Neural progenitor cell (in vitro differentiated cells): ENCODE measurements at regions not wholly inside any gene's neighbourhood (a gene's known extent, or its start where the extent isn't known, plus 50 kb on each side); places are given as distances from the start of the nearest gene placed in this dataset.

ENCODE experiments used
- DNase-seq: peaks from one replicate; pipeline ENCODE4 v3.0.0-alpha.2; 2016; ENCODE audit warnings: low spot score
- H2AFZ ChIP-seq: fragments of 200-600 bp; sonication (generic); replicated peaks from 2 replicates; pipeline ENCODE4 v1.6.1; 2016; ENCODE audit warnings: antibody characterized with exemption
- H3F3A ChIP-seq: fragments of 200-600 bp; sonication (generic); 2 replicates; pipeline ENCODE4 v1.6.1; 2016; ENCODE audit warnings: antibody characterized with exemption, low read depth
- H3K27ac ChIP-seq: fragments of 200-600 bp; sonication (generic); 2 replicates; pipeline ENCODE4 v1.5.1; 2016; ENCODE audit warnings: mild to moderate bottlenecking
- H3K27me3 ChIP-seq: fragments of 200-600 bp; sonication (generic); 2 replicates; pipeline ENCODE4 v1.6.1; 2016; ENCODE audit warnings: mild to moderate bottlenecking, moderate library complexity
- H3K36me3 ChIP-seq: fragments of 200-600 bp; sonication (generic); 2 replicates; pipeline ENCODE4 v1.5.1; 2016
- H3K4me1 ChIP-seq: fragments of 200-600 bp; sonication (generic); 2 replicates; pipeline ENCODE4 v1.6.1; 2016; ENCODE audit warnings: mixed run types
- H3K4me2 ChIP-seq: fragments of 200-600 bp; sonication (generic); 2 replicates; pipeline ENCODE4 v1.6.1; 2016
- H3K4me3 ChIP-seq: fragments of 200-600 bp; sonication (generic); 2 replicates; pipeline ENCODE4 v1.5.1; 2016
- H3K79me2 ChIP-seq: fragments of 200-600 bp; sonication (generic); 2 replicates; pipeline ENCODE4 v1.6.1; 2016; ENCODE audit warnings: low read depth
- H3K9ac ChIP-seq: fragments of 200-600 bp; sonication (generic); 2 replicates; pipeline ENCODE4 v1.6.1; 2016
- H3K9me3 ChIP-seq: fragments of 200-600 bp; sonication (generic); 2 replicates; pipeline ENCODE4 v1.5.1; 2016; ENCODE audit warnings: low read depth
- H4K20me1 ChIP-seq: fragments of 200-600 bp; sonication (generic); 2 replicates; pipeline ENCODE4 v1.6.1; 2016; ENCODE audit warnings: low read depth
- H3K27ac Mint-ChIP-seq: 3 replicates; pipeline ENCODE4 v1.8.0; 2021; ENCODE audit warnings: mixed read lengths
- H3K27me3 Mint-ChIP-seq: 2 replicates; pipeline ENCODE4 v1.8.0; 2022; ENCODE audit warnings: low read depth, mild to moderate bottlenecking, inconsistent platforms, moderate library complexity, mixed read lengths; ENCODE audit not compliant: insufficient read depth
- H3K36me3 Mint-ChIP-seq: 3 replicates; pipeline ENCODE4 v1.8.0; 2021; ENCODE audit warnings: mixed read lengths
- H3K4me1 Mint-ChIP-seq: 3 replicates; pipeline ENCODE4 v1.8.0; 2021; ENCODE audit warnings: mixed read lengths
- H3K4me3 Mint-ChIP-seq: 3 replicates; pipeline ENCODE4 v1.8.0; 2021; ENCODE audit warnings: mild to moderate bottlenecking, moderate library complexity, mixed read lengths
- H3K9me3 Mint-ChIP-seq: 3 replicates; pipeline ENCODE4 v1.8.0; 2020; ENCODE audit warnings: mixed read lengths
- CTCF ChIP-seq: fragments of 200-600 bp; sonication (generic); IDR thresholded peaks from 2 replicates; pipeline ENCODE4 v1.5.1; 2017; ENCODE audit warnings: antibody characterized with exemption, mild to moderate bottlenecking
- EZH2 ChIP-seq: fragments of 200-600 bp; sonication (generic); IDR thresholded peaks from 2 replicates; pipeline ENCODE4 v1.6.1; 2017; ENCODE audit warnings: antibody characterized with exemption, mild to moderate bottlenecking, moderate library complexity
- EZH2phosphoT487 ChIP-seq: fragments of 200-600 bp; sonication (generic); IDR thresholded peaks from 2 replicates; pipeline ENCODE4 v1.6.1; 2017; ENCODE audit warnings: antibody characterized with exemption

- Histone ChIP-seq H2AFZ (no peak overlapping the region), H3K27ac (no peak overlapping the region), H3F3A (no peaks in the 10 kb centered on the region), H3K4me1 (no peaks in the 10 kb centered on the region), H3K36me3 (no peaks in the 10 kb centered on the region), H3K79me2 (no peaks in the 10 kb centered on the region), H3K9ac (no peak overlapping the region), H3K27me3 (no peaks in the 10 kb centered on the region), H3K9me3 (no peaks in the 10 kb centered on the region), H4K20me1 (no peaks in the 10 kb centered on the region), H3K4me2 (no peak overlapping the region), H3K4me3 (no peak overlapping the region)
- Mint-ChIP-seq H3K36me3 (no peaks in the 10 kb centered on the region), H3K27ac (no peak overlapping the region), H3K9me3 (no peaks in the 10 kb centered on the region), H3K4me3 (no peak overlapping the region), H3K4me1 (no peaks in the 10 kb centered on the region), H3K27me3 (no peaks in the 10 kb centered on the region)
- TF ChIP-seq EZH2 (no peak), EZH2phosphoT487 (no peak), CTCF (no peak)
- DNase-seq = no peak
Observed at GRCh38 chr2:183250472-183250871, 126.2 kb downstream of the NUP35 start.

GRCh38 chr2:183253441-183254130, 129.3 kb downstream of the NUP35 start:
- Mint-ChIP-seq H3K27me3 (no peaks in the 10 kb centered on the region), H3K4me3 (no peak overlapping the region), H3K9me3 (no peaks in the 10 kb centered on the region), H3K27ac (no peak overlapping the region), H3K36me3 (no peaks in the 10 kb centered on the region), H3K4me1 (peaks cover 4% of the 10 kb centered on the region)
- Histone ChIP-seq H3K79me2 (no peaks in the 10 kb centered on the region), H3K9ac (no peak overlapping the region), H3K27me3 (no peaks in the 10 kb centered on the region), H3K4me2 (no peak overlapping the region), H3K36me3 (no peaks in the 10 kb centered on the region), H3K9me3 (no peaks in the 10 kb centered on the region), H3K4me1 (no peaks in the 10 kb centered on the region), H4K20me1 (no peaks in the 10 kb centered on the region), H3F3A (no peaks in the 10 kb centered on the region), H3K4me3 (no peak overlapping the region), H3K27ac (no peak overlapping the region), H2AFZ (peak overlapping the region; percentile 50)
- DNase-seq = no peak
- TF ChIP-seq CTCF = no peak
- TF ChIP-seq EZH2phosphoT487 = no peak
- TF ChIP-seq EZH2 = no peak

- Histone ChIP-seq H3K4me2 (no peak overlapping the region), H3K9ac (no peak overlapping the region), H3K27ac (no peak overlapping the region), H3K9me3 (no peaks in the 10 kb centered on the region), H3K4me3 (no peak overlapping the region), H3K27me3 (no peaks in the 10 kb centered on the region), H3K4me1 (no peaks in the 10 kb centered on the region), H3K79me2 (no peaks in the 10 kb centered on the region), H4K20me1 (no peaks in the 10 kb centered on the region), H3K36me3 (no peaks in the 10 kb centered on the region), H2AFZ (no peak overlapping the region), H3F3A (no peaks in the 10 kb centered on the region)
- Mint-ChIP-seq H3K27ac (no peak overlapping the region), H3K27me3 (no peaks in the 10 kb centered on the region), H3K4me1 (peaks cover 11% of the 10 kb centered on the region), H3K9me3 (no peaks in the 10 kb centered on the region), H3K36me3 (no peaks in the 10 kb centered on the region), H3K4me3 (no peak overlapping the region)
- no peak for TF ChIP-seq CTCF
- no peak for TF ChIP-seq EZH2
- TF ChIP-seq EZH2phosphoT487 = no peak
- DNase-seq = no peak
Observed at GRCh38 chr2:183255411-183255810, 131.2 kb downstream of the NUP35 start.
